Cerebellar cortex (tissue), 1 donor: ENCODE measurements at regions not wholly inside any gene's neighbourhood (a gene's known extent, or its start where the extent isn't known, plus 50 kb on each side); places are given as distances from the start of the nearest gene placed in this dataset.
"Not testable (repeated sequence)": the region's sequence is repeated elsewhere in the genome, so short reads cannot be mapped to it uniquely, and the experiment has no call there.

Experiments
- DNase-seq: peaks from one replicate; pipeline ENCODE4 v3.0.0-alpha.2; 2015; ENCODE audit warnings: low spot score

DNA sequence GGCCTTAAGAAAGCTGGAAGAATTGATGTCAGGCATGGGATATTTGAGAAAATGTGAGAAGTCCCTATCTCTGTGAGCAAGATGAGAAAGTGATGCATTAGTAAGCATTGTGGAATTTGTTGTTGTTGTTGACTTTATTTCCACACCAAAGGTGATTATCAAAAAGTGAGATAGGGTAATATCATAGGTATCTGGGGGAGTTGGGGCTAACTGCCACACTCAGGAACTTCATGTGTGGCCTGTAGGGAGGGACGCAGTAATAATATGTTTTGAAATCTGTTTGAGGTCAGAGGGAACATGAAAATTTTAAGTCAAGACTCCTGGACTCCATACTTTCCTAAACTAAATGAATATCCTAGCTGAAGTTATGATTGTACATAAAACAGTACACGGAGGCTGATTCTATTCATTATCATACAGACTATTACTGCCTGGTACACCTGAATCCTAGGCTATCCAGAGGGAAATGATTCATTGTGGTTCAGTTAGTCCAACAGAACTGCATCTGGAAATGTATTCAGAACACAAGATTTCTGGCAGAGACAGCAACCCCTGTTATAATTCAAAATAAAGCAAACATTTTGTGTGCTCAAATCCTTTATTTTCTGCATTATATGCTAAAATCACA, 304.8 kb downstream of the CPS1 start:
- DNase-seq: no peak

DNA sequence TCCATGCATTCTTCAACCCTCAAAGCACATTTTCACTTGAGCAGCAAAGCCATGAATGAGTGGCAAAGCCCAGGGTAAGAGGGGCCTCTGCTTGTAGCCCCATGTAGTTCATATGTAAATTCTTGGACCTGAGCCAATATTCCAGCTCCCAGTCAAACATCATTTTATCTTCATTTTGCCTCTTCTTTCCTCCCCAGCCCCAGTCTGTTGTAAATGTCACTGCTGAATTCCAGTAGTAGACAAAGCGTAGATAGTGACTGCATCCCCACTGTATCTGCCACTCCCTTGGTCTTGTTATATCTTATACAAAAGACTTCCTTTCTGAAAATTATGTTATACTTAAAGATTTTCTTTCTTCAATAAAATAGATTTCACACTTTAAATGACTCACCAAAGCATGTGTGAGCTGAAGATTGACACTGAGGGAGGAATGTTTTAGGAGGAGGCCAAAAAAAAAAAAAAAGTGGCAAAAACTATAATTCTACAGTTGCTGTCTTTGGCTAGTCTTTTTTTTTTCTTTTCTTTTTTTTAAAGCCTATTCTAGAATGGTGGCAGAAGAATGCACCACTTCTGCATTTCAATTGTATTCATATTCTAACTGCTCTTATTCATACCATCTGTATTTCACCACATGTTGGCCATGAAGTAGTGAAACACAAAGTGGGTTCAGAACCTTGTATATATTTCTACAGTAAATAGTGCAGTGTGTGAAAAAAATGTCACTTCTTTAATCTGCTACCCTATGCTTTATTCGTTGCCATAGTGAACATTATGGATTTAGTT, 306.1 kb downstream of the CPS1 start:
- no peak for DNase-seq

DNA sequence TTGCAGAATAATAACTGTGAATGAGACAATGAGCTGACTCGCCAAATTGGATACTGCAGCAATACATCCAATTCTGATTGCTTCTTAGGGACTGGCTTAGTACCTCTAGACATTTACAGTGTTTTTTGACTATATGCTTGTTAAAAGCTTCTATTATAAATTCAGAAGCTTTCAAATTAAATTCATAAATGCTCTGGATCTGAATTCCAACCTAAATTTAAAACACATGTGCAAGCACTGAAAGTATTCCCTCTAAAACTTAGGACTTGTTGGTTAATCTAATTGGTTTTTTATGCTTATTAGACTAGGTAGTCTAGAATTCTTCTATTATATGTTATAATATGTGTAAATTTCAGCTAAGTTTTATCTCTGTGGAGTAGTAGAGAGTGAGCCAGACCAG, 306.9 kb downstream of the CPS1 start:
- no peak for DNase-seq

DNA sequence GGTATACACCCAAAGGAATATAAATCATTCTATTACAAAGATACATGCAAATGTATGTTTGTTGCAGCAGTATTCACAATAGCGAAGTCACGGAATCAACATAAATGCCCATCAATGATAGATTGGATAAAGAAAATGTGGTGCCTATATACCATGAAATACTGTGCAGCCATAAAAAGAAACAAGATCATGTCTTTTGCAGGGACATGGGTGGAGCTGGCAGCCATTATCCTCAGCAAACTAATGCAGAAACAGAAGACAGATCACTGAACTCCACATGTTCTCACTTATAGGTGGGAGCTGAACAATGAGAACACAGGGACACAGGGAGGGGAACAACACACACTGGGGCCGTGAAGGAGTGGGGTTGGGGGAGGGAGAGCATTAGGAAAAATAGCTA, 315.2 kb downstream of the CPS1 start:
- DNase-seq: not testable (repeated sequence)

DNA sequence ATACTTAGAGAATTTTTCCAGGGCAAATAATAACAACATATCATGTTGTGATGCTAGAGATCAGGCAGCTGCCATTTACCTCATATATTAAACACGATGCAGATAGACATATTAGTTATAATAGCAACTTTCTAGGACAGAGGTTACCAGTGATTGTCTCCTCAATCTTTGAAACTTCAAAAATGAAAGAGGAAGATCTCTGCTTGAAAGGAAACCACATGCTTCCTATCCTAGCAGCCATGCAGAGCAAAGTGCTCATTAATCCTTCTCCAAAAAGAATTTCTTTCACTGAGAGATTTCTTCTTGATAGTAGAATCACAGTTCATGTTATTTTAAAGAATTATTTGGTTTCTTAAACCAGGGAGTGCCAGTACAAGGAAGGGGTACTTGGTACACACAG, 317.2 kb downstream of the CPS1 start:
- no peak for DNase-seq

DNA sequence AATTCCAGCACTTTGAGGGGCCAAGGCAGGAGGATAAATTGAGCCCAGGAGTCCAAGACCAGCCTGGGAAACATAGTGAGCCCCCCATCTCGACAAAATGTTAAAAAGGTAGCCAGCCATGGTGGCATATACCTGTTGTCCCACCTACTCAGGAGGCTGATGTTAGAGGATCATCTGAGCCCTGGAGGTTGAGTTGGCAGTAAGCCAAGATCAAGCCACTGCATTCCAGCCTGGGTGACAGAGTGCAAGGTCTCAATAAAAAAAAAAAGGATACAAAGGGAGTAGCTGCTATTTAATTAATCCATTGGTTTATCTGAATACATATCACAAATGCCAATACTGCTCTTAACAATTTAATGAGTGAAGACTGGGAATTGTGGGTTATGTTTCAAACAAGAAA, 327.8 kb downstream of the CPS1 start:
- DNase-seq: no peak

DNA sequence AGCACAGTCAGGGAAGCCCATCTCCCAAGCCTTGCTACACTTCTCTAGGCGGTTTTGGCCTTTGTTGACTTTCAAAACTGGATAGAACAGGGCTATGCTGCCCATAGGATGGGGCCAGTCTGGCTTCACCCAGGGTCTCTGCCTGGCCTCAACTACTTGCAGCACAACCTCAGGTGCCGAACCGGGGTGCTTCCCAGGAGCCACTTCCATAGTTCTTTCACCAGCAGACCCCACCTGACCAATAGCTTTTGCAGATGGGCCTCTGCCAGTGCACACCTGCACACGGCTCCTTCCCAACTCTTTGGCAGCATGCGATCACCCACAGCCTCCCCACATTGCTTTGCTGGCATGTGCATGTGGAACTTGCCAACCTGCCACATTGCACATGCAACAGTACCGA, 331.6 kb downstream of the CPS1 start:
- DNase-seq: no peak

DNA sequence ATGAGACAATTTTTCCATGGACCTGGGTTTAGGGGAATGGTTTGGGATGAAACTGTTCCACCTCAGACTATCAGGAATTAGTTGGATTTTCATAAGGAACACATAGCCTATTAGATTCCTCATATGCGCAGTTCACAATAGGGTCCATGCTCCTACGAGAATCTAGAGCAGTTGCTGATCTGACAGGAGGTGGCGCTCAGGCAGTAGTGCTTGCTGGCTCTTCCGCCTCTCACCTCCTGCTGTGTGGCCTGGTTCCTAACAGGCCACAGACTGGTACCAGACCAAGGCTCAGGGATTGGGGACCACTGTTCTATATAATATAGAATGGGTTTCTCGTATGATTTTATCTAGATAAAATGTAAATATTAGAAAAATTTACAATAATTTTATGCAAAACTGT, 338.7 kb downstream of the CPS1 start:
- DNase-seq: no peak

DNA sequence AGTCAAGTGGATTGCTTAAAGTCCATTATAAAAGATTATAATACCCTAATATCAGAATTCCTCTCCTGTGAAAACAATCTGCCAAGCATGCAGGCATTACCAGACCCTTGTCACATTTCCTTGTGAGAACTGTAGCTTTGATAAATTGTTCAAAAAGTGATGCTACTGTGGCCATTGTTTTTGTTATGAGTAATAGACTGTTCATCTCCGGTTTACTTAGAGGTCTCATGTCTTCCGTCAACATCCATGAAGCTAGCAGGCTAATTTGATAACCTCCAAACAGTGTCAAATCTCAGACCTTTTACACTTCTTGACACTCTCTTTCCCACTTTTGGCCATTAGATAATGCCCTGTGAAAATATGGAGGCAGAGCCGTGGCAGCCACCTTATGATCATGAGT, 342.7 kb downstream of the CPS1 start:
- DNase-seq: no peak

DNA sequence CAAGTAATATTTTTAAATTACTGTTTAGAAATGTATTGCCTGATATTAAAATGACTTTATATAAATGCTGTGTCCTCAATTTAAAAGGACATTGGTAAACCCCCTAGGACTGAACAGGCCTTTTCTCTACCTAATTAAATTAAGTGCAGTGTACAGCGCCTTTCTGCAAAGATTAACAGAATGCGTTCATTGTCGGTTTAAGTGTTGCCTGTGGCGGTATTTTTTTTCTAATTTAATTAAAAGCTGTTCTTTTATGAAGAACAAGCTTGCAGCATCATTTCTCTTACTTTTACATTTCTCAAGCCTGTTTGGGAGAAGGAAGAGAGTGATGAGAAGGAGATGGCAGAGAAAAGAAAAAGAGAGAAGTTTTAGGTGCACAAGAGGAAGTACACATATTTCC, 344.9 kb downstream of the CPS1 start:
- no peak for DNase-seq

DNA sequence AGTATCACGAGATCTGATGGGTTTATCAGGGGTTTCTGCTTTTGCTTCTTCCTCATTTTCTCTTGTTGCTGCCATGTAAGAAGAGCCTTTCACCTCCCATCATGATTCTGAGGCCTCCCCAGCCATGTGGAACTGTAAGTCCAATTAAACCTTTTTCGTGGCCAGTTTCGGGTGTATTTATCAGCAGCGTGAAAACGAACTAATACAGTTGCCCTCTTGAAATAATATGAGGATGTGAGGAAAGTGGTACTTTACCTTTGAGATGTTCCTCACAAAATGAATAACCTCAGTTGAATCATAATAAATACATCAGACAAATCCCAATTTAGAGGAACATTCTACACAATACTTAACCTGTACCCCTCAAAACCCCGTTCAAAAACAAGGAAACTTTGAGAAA, 356.4 kb downstream of the CPS1 start:
- DNase-seq: no peak

DNA sequence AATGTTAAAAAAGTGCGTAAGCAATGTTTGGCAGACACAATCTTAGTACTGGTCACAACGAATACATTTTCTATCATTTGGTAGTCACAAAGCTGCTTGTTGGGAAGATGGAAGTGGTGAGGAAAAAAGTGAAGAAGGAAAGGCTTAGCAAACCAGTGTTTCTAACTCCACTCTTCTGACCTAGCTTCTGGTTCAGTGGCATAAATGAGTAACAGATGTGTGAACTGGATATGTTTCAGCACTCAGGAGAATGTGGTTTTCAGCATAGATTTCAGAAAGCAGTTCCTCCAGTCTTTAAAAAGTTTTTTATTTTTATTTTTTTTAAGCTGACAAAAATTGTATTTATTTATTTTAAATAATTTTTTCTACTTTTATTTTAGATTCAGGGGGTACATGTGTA, 357.1 kb downstream of the CPS1 start:
- DNase-seq: no peak

DNA sequence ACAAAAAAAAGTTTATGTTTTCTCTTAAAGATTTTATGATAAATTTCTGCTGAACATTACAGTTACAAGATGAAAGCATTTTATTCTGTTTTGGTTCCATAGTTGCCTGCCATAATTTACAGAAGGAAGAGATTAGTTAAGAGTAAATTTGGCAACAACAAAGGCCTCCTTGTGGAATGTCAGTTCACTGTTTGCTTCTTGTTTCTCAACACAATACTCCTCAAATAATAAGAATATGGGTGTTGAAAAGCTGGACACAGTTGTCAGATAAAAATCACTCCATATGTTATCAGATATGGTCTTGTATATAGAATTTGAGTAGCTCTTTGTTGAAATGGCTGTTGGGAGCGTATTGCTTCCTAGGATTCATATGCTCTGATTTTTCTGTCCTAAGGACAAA, 359.5 kb downstream of the CPS1 start:
- DNase-seq: no peak

DNA sequence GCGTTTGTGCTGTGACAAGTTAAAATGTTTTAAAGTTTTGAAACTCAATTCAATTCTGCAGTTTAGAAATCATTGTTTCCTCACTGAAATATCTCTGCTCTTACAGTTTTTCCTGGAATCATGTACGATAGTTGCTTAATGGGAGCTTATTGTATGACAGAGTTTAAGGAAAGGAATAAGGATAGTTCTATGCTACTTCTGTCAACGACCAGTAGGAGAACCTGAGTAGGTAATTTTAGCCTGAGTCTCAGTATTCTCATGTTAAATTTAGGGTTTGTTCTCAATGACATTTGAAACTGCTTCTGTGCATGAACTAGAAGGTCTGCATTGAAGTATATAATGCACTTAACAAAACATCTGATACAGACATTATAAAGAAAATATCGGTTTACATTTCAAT, 361.1 kb downstream of the CPS1 start:
- DNase-seq: no peak

DNA sequence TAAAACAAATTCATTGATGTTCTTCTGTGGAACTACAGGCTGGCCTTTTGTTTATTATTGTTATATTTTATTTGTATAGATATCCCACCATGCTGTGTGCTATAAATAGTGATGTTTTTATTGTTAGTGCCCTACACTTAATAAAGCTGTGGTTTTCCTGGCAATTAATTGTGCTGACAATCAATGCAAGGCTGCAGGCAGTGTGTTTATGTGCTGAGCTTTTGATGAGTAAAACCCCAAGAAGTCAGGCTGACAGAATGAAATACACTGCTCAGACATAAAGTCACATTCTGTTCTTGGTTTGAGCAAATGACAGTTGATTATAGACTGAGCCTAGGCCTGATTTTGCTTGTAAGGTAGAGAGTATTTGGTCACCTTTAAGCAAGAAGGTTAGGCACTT, 362.7 kb downstream of the CPS1 start:
- DNase-seq: no peak

DNA sequence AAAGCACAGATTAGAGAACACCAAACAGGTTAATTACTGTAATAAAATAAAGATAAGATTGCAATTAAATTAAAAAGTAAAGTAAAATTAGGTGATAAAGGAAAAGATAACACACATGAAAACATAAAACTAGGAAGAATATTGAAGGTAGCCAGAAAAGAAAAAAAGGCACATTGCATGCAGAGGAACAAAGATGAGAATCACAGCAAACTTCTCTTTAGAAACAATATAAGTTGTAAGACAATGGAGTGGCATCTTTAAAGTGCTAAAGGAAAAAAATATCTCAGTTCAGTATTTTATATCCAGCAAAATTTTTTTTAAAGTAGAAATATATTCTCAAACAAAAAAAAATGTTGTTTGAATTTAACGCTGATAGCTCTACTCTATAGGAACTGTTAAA, 366.0 kb downstream of the CPS1 start:
- DNase-seq: no peak

DNA sequence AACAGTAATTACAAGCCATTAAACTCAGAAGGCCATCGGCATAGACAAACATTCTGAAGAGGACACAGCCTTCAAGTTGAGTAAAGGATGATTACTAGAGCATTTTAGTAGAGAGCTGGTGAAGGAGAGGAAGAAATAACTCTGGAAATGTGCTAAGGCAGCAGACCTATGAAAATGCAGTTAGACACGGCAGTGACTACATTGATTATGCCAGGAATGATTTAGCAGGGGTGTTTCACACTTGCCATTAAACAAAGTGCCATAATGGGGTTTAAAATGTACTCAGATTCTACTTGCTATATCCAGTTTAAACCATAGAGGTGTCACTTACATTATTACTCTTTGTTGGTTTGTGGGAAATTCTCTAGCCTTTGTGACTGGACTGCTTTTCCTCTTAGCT, 372.3 kb downstream of the CPS1 start:
- no peak for DNase-seq

DNA sequence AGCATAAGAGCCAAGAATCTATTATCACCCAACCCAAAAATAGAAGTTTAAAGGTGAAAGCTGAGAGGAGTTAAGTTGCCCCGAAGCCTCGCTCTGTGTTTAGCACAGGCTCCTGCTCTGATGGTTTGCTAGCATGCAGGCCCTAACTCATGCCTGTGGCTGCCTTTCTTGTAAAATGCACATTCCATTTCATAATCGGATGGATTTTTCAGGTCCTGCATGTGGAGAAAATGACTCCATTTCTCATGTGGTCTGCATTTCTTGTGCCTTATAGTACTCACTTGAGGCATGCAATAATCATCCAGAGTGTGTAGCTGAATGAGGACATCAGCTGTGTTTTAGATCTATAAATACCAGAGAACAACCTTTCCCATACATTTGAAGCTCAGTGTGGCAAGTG, 381.8 kb downstream of the CPS1 start:
- no peak for DNase-seq

DNA sequence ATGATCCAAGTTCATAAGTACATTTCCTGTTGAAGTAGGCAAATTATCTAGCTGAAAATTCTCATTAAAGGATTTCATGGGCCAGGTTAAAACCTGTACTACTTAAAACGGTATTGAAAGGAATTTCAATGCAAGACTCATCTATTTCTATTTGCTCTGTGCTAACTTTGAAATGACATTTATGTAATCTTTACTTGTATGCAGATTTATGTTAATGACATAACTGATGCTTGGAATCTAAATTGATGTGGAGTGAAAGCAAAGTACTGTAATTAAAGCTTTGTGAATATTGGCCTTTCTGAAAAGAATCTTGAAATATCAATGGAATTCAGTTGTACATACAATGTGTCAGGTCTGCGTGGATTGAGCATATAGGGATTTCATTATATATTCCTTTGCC, 390.0 kb downstream of the CPS1 start:
- no peak for DNase-seq

DNA sequence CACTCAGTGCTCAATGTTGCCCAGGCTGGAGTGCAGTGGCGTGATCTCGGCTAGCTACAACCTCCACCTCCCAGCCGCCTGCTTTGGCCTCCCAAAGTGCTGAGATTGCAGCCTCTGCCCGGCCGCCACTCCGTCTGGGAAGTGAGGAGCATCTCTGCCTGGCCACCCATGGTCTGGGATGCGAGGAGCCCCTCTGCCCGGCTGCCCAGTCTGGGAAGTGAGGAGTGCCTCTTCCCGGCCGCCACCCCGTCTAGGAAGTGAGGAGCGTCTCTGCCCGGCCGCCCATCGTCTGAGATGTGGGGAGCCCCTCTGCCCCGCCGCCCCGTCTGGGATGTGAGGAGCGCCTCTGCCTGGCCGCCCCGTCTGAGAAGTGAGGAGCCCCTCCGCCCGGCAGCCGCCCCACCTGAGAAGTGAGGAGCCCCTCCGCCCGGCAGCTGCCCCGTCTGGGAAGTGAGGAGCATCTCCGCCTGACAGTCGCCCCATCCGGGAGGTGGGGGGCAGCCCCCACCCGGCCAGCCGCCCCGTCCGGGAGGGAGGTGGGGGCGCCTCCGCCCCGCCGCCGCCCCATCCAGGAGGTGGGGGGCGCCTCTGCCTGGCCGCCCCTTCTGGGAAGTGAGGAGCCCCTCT, 394.1 kb downstream of the CPS1 start:
- DNase-seq: not testable (repeated sequence)

DNA sequence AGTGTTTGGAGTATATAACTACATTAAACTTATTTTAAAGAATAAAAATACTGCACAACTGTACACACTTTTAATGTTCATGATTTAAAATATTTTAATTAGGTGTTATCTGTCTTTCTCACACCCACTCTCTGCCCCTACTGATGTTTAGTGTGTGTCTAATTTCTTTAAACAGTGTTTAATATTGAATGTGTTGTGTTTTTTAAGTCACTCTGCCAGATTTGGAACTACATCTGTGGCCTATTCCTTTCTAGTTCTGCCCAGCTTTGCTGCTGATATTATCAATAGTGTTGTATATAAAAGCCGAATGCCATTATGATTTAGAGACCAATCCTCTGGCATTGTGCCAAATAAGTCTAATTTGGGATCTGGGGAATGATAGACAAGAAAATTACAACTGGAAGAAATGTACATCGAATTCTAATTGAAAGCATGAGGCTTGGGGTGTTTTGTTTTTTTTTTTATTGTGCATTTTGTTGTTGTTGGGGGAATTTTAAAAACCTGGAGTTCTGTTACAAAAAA, 398.0 kb downstream of the CPS1 start:
- no peak for DNase-seq

DNA sequence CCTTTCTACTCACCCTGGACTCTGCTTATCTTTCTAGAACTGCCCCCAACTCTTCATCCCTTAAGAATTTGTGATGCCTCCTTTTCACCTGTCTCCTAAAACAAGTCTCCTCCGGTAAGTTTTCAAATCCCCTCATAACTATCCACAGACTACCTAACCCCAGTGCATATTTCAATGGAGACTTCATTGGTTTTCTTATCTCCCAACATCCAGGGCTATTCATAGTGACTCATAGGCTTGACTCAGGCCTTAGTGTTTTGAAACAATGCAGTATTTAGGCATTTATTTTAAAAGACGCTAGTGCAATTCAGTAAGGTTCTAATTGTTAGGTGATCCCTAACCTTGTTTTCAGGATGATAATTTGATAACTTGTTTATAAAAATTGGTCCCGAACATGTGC, 399.2 kb downstream of the CPS1 start:
- no peak for DNase-seq

DNA sequence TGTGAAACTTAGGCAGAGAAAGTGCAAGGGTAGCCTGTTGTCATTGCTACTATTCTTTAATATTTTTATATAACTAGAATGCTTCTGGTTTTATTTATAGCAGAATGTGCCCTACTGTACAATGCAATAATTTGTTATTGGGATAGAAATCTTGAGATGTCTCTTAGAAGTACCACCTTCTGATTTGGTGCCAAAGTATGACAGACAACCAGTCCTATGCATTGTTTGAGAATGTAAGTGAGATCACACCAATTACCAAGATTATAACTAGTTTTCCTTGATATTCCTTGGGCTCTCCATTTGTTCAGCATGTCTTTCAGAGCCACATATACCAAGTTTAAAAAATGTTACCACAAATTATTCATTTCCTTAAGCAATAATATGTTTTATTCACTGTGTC, 399.7 kb downstream of the CPS1 start:
- DNase-seq: no peak
